Stimulated activated CD8-positive, alpha-beta memory T cell treated with anti-CD3 and anti-CD28 coated beads, Interleukin-15, amount 100 ng/mL, for 24 hours (primary cell): ENCODE measurements at regions not wholly inside any gene's neighbourhood (a gene's known extent, or its start where the extent isn't known, plus 50 kb on each side); places are given as distances from the start of the nearest gene placed in this dataset.

Experiments used
- DNase-seq: peaks from one replicate; pipeline ENCODE4 v3.0.0-alpha.2; 2020; ENCODE audit warnings: low read depth

- DNase-seq = no peak
Measured at GRCh38 chr5:4395752-4396151, 744.4 kb upstream of the ADAMTS16 start.

DNA sequence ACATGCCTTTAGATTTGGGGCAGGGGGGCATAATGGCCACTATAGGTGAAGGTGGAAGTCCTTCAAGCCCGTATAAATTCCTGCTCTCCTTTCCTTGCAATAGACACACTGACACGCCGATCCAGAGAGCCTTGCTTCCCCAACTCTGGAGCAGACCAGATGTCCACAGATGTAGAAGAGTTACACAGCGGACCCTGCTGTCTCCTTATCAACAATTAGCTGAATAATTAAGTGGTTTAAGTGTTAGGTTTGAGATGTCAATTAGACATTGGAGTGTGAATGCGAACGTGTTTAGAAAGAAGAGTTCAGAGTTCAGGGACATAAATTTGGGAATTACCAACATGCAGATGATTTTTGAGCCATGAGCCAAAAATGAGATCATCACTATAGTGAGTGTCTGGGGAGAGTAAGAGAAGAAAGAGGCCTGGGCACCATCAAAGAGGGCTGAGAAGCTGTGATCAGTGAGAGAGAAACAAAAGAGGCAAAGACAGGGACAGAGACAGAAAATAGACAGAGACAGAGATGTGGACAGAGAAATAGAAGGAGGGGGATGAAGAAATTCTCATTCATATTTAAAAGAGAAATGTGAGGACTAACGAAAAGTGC is 734.4 kb upstream of the ADAMTS16 start:
- no peak for DNase-seq

GRCh38 chr5:4410151-4410550 is 730.0 kb upstream of the ADAMTS16 start:
- no peak for DNase-seq

GRCh38 chr5:4411664-4412063 is 728.5 kb upstream of the ADAMTS16 start:
- DNase-seq = no peak

DNA sequence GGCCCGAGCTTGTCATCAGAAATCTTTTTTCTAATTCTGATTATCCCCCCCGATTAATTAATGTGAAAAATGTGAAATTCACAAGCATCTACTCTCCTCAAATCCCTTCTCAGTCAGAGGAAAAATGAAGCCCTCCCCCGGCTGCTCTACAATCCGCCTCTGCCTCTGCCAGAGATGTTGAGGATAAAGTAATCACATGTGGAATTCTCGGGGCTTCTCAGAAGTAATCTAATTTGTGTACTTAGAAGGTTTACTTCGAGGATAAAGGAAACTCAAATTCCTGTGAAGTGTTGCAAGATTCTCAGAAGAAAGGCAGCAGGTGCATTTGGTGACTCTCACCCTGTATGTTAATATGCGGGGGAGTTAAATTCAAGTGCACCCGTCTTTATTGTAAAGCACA is 726.1 kb upstream of the ADAMTS16 start:
- DNase-seq = no peak

DNA sequence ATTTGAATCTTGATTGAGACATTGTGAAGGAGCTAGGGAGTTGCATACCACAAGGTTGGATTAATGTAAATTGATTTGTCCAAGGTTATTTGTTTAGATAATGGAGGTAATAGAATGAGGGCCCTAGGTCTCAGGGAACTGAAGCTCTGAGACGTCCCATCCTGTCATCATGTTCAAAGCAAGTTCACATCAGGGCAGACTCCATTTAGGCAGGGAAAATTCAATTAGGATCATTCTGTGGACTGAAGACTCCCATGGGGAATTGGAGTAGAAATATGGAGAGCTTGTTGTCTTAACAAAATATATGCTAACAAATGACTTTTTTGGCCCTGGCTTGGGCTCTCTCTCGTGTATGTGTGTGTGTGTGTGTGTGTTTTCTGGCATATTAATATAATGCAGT is 722.0 kb upstream of the ADAMTS16 start:
- DNase-seq = no peak

- DNase-seq = no peak
Measured at GRCh38 chr5:4419281-4419680, 720.8 kb upstream of the ADAMTS16 start.

- DNase-seq = no peak
Measured at GRCh38 chr5:4420177-4420576, 720.0 kb upstream of the ADAMTS16 start.

- DNase-seq = no peak
Measured at GRCh38 chr5:4420681-4421080, 719.4 kb upstream of the ADAMTS16 start.

- no peak for DNase-seq
Measured at GRCh38 chr5:4422247-4422646, 717.9 kb upstream of the ADAMTS16 start.

DNA sequence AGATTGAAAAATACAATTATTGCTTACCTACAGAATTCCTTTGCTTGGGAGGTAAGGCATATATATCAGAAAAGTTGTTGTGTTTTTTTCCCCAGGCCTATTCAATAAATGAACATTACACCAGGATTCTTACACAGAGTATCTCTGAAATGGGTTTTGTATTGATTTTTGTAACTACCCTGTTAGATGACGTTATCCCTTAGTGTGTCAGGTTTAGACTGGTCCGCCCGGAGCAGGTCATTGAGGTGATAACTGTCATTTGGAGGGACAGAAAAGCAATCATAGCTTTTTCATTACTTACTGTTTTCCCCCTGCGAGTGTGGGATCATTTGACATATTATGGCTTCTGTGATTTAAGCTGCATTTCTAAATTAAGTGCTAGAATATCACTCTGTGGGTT is 715.2 kb upstream of the ADAMTS16 start:
- no peak for DNase-seq

DNA sequence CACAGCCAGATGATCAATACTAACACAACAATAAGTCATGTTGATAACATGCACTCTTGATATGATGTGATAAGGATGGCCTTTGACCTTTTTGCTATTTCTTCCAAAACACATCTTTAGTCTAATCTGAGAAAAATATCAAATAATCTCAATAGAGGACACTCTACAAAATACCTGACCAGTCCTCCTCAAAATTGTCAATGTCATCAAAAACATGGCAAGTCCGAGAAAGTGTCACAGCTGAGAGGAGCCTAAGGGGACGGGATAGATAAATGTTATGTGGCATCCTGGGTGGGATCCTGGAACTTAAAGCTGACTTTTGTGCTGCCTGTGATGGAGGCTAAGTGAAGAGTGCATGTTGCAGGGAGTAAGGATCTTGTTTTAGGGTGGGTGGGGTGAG is 699.6 kb upstream of the ADAMTS16 start:
- DNase-seq = no peak

DNA sequence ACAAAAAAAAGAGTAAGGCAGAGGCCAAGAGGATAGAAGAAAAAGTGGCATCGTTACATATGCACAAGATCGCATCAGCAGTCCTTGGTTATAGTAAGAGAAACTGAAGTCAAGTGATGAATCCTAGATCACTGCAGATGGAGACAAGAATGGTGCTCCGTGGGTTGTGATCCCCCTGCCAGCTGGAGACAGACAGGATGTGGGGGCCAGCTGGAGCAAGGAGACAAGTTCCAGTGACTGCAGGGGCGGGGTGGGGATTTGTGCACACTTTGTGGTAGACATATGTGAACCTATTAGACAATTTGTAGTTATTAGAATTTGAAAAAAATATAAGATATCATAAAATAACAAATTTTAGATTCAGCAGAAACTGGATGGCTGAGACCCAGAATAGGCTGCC is 697.9 kb upstream of the ADAMTS16 start:
- DNase-seq = no peak

GRCh38 chr5:4447657-4448056 is 692.5 kb upstream of the ADAMTS16 start:
- DNase-seq = no peak

- DNase-seq = no peak
Measured at GRCh38 chr5:4453655-4454054, 686.5 kb upstream of the ADAMTS16 start.

DNA sequence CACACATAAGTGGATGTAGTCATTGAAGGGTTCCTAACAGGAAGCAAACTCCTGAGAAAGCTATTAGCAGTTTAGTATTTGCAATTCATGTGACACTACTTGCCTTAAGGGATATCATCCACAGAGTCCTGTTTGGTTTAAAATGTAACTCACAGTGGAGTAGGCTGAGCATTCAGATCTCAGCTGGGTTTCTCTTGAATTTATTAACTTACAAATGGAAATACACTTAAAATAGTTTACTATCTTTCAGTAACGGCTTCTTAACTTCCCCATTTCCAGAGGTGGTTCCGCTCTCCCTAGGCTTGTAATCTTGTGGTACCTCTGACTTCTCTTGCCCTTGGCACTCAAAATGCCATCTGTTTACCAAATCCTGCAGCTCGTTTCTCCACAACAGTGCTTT is 660.7 kb upstream of the ADAMTS16 start:
- DNase-seq = no peak

DNA sequence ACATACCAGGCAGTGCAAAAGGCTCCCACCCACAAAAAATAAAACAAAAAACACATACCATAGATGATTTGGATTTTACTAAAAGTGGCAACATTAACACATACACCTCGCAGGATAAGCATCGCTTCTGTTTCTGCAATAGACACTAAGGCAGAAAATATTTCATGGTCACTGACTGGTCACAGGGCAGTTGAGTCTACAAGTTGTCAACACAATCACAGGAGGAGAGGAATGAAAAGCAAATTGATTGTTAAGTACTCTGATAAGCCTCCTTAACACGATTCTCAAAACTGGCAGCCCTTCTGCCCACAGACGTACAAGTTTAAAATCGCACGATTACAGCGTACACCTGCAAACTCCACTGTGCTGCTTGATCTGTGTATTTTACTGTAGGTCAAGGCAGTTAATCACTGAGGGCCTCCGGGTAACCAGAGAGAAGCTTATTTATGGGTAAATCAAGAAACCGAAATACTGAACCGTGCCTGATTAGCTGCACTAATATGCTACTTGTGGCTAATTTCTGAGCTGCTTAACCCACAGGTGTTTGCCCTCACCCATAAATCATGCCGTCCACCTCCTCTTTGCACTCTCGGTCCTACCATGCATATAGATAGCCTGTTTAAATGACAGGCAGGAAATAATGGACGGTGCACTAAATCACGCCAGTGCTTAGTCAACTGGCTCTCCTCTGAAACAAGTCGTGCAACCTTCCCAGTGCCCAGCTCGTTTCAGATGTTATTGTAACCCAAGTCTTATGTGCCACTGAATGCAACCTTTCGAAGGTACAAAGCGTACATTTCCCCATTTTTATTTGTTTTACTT is 659.4 kb upstream of the ADAMTS16 start:
- no peak for DNase-seq

GRCh38 chr5:4487581-4487980 is 652.5 kb upstream of the ADAMTS16 start:
- DNase-seq = no peak

- DNase-seq = no peak
Measured at GRCh38 chr5:4511996-4512656, 628.0 kb upstream of the ADAMTS16 start.

GRCh38 chr5:4513381-4513780 is 626.7 kb upstream of the ADAMTS16 start:
- DNase-seq = no peak

- DNase-seq = no peak
Measured at GRCh38 chr5:4514067-4514648, 626.0 kb upstream of the ADAMTS16 start.

- no peak for DNase-seq
Measured at GRCh38 chr5:4518903-4519672, 621.0 kb upstream of the ADAMTS16 start.
